Medulla oblongata (tissue), 1 donor: ENCODE measurements at regions not wholly inside any gene's neighbourhood (a gene's known extent, or its start where the extent isn't known, plus 50 kb on each side); places are given as distances from the start of the nearest gene placed in this dataset.
"Not testable (repeated sequence)": the region's sequence is repeated elsewhere in the genome, so short reads cannot be mapped to it uniquely, and the experiment has no call there.

Experiments
- DNase-seq: peaks from one replicate; pipeline ENCODE4 v3.0.0-alpha.2; 2015; ENCODE audit errors: extremely low spot score

DNA sequence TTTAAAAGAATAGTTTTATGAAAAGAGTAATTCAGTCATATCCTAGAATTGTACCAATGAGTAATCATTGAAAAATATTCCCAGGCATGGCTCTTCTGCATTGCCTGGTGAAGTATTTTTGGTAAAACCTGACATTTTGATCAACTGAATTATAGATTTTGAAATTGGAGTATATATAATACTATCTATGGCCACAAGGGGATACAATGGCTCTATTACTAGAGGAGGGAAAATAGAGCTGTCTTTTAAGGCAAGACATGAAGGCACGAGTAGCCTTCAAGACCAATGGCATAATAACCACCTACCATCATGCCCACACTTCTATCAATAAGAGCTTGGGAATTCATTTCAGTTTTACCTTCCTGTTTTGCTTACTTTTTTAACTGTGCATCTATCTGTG lies 1241.4 kb upstream of the TMEM132C start:
- DNase-seq, result no peak

DNA sequence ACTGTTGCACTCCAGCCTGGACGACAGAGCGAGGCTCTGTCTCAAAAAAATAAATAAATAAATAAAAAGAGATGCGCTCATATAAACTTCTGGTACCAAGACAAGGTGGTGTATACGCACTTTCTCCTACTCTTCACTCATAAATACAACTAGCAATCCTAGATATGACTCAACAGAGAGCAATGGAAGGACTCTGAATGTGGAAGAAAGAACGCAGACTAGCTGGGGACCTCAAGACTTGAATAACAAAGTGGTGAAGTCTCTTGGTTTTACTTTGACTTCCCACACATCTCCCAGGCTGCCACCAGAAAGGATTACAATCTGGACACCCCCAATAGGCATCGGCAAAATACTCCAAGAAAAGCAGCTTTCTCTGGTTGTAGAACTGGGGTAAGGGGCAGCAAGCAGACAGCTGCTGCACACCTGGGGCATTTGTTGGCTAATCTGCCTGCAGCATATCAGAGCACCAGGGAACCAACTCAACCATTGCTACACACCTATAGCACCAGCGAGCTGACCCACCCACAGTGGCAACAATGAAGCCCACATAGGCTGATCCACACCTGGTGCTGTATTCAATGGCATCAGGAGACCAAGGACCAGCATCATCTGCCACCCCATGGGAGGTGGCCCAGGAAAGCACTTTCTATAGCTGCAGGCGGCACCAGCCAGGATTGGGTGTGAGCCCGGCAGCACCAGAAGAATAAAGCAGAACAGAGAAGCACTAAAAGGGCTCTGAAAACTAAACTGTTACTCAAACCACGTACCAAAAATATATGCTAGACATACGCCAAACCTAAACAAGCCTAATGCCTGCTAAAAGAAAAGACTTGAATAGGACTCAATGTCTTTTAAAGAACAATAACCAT lies 1231.7 kb upstream of the TMEM132C start:
- no peak for DNase-seq

DNA sequence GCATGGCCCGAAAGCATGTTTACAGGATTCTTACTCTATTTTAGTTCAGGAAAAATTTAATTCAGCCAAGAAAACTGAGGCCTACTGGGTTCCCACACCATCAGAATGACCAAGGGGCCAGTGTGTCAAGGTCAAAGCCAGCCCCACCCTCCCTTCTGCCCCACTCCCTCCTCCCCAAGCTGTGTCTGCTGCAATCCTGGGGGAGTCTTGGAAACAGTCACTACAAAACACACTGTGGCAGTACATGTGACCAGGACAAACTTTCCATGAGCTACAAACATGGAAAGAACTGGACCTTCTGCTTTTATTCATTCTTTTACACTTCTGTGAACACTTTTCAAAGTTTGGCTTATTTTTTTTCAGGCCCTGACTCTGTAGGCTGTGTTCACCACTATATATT lies 1228.8 kb upstream of the TMEM132C start:
- no peak for DNase-seq

DNA sequence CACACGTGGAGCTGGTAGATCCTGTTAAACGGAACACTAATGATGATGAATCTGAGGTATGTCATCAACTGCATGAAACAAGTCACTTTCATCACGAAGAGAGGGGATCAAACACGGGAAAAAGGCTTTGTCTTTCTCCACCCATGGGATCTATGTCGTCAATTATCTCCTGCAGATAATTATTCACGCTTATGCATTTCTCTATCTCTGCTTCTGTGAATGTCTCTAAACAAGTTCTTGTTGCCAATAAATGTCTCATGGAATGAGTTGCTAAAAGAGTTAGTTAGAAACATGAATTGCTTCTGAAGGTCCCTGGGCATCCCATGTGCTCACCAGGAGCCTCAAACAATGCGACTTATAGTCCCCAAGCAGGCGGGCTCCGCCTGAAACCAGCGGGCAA lies 1228.2 kb upstream of the TMEM132C start:
- no peak for DNase-seq

DNA sequence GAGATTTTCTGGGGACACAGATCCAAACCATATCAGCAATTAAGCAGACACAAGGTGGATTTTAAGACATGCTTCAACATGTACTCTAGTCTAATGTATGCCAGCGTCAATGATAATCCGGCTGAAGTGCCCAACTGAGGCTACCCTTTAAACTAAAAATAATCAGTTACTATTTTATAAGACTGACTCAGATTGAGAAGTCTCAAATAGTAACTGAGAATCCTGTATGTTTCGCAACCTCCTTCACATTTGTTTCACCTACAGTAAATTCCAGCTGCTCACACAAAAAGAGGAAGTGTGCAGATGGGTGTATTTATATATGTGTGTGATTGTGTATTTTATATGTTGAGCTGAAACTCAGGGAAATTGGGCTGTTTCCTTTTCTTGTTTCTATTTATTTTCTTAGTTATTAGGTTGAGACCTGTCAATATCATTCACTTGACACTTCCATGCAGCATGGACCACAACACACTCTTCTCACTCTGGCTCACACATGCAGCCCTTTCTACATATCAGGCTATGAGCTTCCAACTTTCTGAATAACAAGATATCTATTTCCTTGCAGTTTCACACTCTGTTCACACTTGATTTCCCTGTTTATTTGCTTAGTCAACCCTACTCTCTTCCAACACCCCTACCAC lies 1224.9 kb upstream of the TMEM132C start:
- DNase-seq, result no peak

DNA sequence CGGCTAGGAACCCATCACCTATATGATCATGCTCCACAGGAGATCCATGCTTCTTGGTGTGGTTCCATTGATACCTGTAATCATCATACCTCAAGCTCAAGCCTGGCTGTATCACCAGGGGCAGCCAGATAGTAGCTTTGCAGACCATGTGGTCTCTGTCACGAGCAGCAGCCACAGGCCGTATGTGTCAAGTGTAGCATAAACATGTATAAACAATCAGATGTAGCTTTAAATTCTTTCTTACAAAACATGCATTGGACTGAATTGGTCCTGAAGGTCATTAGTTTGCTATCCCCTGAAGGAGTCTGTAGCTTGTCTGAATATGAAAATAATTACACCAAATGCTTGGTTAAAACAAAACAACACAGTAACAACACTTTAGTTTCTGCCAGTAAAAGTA lies 1223.2 kb upstream of the TMEM132C start:
- no peak for DNase-seq

DNA sequence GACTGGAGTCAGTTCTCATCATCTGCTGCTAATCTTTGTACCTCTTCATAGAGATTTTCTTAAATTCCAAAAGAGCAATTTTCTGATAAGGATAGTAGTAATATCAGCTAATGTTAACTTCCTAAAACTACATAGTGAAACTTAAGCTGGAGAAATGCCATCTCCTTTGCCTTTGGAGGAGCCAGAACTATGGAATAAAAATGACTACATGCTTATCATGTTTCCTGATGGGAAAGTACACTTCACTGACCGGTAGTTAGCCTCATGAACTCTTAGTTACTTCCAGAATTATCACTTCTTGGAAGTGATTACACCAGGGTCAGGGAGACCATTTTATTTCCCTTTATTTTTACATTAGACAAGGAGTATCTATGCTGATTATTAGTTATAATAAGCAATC lies 1222.1 kb upstream of the TMEM132C start:
- DNase-seq, result no peak

DNA sequence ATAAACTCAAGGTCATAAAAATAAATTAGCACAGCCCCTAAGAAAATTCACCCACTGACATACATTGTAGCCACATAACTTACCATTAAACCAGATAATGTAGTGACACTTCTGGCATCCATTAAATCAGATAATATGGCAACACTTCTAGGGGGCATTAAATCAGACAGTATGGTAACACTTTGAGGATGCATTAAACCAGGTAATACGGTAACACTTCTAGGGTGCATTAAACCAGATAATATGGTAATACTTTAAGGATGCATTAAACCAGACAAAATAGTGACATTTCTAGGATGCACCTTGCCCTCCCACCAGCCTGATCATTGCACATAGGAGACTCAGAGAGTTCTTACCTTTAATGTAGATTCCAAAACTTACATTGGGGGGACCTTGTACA lies 1220.5 kb upstream of the TMEM132C start:
- no peak for DNase-seq

DNA sequence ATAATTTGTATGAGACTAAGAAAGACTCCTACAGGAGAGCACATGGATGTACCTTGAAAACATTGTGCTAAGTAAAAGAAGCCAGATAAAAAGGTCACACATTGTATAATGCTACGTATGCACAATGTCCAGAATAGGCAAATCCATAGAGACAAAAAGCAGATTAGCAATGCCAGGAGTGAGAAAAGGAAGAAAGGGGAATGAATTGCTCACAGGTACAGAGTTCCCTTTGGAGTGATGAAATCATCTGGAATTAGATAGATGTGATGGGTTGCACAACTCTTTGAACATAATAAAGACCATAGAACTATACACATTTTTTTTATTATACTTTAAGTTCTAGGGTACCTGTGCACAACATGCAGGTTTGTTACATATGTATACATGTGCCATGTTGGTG lies 1218.9 kb upstream of the TMEM132C start:
- no peak for DNase-seq

DNA sequence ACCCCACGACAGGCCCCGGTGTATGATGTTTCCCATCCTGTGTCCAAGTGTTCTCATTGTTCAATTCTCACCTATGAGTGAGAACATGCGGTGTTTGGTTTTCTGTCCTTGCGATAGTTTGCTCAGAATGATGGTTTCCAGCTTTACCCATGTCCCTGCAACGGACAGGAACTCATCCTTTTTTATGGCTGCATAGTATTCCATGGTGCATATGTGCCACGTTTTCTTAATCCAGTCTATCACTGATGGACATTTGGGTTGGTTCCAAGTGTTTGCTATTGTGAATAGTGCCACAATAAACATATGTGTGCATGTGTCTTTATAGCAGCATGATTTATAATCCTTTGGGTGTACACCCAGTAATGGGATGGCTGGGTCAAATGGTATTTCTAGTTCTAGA lies 1218.4 kb upstream of the TMEM132C start:
- DNase-seq, result not testable (repeated sequence)

DNA sequence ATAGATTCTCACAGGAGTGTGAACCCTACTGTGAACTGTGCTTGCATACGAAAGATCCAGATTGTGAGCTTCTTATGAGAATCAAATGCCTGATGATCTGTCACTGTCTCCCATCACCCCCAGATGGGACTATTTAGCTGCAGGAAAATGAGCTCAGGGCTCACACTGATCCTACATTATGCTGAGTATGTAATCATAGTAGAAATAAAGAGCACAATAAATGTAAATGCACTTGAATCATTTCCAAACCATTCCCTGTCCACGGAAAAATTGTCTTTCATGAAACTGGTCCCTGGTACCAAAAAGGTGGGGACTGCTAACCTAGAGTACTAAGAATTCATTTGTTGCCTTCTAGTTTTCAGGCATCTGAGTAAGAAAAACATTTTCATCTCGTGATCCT lies 1215.8 kb upstream of the TMEM132C start:
- no peak for DNase-seq

DNA sequence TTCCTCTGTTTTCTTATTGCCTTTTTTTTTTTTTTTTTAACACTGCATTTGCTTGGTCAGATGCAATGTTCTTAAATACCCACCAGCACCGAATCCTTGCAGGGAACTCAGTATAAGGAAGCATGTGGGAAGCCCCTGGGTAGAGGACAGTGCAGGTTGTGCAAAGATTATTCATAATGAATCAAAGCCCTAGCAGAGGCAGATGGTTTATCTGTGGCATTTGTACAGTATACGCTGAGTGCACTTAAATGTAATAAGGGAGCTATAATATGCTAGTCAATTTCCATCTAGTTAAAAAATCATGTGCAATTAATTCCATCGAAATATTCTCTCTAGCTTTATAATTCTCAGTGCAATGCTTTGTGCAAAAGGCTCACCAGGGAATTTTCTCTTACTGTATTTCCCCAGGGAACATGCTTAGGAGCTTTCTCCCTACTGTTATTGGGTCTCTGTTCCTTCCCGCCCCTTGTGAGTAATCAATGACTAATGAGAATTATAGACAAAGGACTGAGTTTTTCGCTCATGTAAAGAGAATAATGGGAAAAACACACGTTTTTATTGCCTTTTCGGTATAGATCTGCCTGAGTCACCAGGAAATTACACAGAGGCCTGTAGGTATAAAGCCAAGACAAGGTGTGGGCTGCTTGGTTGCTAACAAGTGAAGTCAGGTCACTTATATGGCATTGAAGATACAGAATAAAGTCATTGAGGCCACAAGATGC lies 1214.3 kb upstream of the TMEM132C start:
- no peak for DNase-seq

DNA sequence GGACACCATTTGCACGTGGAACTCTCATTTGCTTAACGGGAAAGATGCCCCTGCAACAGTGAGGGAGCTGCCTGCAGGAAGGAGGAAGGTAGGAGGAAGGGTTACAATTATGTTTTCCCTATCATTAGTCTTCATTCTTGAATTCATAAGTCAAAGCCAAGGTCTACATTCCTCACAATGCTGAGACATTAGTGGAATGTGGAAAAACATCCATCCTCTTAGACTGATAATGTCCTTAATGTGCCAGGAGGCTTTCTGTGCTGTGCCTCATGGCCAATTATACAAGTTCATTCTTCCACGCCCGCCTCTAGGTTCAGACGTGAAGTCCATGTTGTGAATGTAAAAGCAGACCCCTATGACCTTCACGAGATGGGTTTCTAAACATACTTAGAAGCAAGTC lies 1212.4 kb upstream of the TMEM132C start:
- DNase-seq, result no peak

DNA sequence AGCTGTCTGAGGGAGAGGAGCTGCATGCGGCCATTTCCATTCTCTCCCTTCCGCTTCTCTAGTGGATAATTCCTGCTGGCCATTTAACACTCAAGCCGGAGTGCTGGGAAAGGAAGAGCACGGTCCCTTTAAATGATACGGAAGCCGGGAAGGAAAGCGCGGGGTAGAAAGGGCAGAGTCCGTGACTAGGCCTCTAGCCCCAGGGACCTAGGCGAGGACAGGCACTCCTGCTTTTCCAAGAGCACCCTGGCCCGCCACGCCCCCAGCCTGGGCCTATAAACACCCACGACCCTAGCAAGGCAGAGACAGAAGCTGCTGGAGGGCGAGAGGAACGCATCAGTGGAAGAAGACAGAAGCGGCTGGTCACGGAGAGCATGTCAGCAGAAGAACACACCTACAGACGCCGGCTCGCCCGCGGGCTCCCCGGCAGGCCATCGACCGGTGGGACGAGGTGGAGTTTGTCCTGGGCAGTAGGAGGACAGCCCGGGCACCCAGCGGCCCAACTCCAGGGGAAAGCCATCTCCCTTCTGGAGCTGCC lies 1206.6 kb upstream of the TMEM132C start:
- DNase-seq, result no peak

DNA sequence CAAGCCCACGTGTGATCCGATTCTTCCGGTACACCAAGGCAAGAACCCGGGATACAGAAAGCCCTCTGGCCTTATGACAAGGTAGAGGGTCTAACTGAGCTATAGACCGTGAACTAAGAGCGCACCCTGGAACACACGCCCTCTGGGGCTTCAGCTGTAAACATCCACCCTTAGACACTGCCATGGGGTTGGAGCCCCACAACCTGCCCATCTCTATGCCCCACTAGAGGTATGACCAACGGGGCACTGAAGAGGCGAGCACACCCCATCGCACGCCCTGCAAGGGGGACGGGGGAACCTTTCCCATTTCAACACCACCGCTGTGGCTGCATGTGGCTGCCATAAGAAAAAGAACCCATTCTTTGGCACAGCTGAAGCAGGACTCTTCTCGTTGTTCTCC lies 1206.0 kb upstream of the TMEM132C start:
- no peak for DNase-seq

DNA sequence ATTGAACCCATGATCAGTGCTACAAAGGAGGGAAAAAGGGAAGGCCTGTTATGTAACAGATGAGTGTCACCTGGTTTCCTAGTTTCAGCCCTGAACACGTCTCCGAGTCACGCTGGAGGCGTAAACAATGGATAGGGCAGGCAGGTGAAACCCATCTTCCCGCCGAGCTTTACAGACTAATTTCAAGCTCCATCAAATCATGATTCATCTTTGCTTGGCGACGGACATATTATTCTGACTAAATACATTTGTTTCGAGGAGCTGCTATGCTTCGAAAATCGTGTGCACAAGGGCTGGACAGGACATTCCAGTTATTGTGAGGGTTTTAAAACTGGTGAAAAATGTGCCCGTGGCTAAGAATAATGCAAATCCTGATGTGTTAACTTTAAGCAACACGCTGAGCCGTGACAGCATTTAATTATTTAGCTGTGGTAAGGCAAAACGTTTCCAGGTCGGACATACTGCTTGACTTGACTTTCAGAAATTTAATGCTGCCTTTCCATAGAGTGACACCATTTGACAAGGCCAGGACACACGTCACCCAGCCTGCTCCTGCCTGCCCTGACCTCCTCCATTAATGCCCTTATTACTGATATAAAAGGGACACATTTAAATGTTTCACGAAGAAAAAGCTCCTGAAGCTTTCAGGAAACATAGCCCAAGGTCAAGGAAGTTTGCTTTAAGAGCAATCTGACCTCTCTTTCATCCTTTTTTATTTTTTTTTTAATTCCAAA lies 1203.5 kb upstream of the TMEM132C start:
- DNase-seq, result no peak

DNA sequence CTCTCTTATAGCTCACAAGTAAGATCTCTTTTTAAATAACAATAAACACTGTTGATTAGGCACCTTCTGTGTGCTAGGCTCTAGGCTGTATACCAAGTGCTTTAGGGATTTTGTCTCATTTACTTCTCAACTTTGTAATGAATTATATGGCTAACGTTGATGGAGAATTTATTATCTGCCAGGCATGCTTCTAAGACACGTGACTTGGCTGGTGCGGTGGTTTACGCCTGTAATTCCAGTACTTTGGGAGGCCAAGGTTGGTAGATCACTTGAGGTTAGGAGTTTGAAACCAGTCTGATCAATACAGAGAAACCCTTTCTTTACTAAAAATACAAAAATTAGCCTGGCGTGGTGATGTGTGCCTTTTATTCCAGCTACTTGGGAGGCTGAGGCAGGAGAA lies 1202.8 kb upstream of the TMEM132C start:
- DNase-seq, result no peak

DNA sequence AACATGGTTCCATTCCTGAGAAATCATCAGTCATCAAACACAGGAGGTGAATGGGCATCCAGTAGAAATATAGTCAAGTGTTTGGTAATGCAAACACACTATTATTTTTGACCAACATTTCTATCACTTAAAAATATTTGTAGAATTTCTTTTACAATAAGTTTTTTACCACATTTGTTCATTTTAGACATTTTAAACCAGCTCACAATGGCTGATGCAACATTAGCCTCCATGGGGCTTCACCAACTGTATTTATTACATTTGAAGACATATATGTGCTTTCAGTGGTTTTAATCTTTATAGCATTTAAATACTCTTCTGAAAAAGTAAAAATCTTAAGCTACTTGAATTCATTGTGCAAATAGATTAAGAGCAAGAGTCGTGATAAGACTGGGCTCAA lies 1201.4 kb upstream of the TMEM132C start:
- no peak for DNase-seq

DNA sequence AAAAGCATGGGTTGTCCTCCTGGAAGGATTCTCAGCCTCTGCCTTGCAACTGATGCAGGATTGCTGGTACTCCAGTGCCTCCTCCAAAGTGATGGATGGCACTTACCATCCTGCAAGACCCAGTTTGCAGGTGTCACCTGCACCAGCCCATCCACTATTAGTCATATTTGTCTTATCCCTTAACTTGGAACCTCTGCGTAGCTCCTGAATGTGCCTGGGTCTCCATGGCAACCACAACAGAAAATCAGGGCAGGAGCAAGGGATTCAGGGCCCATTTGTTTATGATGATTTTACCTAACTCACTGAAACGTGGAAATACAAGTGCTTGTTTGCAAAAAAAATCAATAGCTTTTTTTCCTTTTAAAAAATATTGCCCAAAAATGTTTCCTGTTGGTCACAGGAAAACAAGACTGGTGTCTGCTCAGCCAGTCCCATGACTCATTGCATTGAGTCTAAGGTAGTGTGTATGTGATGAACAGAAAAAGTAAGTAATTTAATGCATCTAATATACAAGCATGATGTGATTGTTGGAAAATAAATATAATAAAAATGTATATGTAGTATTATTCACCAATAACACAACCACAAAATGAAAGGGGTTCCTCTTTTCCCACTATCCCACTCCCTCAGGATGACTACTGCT lies 1196.3 kb upstream of the TMEM132C start:
- no peak for DNase-seq

DNA sequence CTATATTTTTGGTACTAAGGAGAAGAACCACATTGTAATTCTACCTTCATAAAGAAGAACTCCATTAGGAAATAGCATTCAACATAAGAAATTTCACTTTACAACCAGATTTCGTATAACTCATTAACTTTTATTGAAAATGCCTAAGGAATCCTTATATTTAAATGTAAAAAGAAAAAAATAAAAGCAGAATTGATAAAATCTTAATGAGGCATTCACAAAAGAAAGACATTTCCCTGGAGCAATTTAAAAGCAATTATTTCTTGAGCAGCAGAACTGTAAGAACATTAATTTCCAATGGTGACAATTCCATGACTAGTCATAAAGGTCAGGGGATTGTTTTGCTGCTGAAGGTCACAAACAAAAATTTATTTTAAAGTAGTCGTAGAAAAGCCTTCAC lies 1192.8 kb upstream of the TMEM132C start:
- no peak for DNase-seq

DNA sequence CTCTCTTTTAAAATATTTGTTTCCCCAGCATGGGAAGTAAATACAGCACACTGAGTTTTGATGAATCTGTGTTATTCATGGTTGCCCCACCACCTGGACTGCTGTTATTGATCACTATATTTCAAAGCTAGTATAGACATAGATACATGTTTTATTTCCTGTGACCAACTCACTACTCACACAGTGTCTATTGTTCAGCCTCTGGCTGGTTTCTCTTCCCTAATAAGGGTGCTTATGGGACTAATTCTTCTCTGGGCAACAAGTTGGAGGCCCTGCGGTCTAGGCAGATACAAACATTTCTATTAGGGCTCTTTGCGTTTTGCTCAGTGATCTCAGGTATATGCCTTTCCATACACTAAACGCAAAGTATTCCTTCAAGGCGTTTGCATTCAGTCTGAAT lies 1191.0 kb upstream of the TMEM132C start:
- no peak for DNase-seq
